GM21529 (cell line): ENCODE measurements at regions not wholly inside any gene's neighbourhood (a gene's known extent, or its start where the extent isn't known, plus 50 kb on each side); places are given as distances from the start of the nearest gene placed in this dataset.

Experiments
- ATAC-seq: cut with Tn5 transposase; IDR thresholded peaks from one replicate; pipeline ENCODE4 v1.9.1; 2021; ENCODE audit not compliant: unreplicated experiment

DNA sequence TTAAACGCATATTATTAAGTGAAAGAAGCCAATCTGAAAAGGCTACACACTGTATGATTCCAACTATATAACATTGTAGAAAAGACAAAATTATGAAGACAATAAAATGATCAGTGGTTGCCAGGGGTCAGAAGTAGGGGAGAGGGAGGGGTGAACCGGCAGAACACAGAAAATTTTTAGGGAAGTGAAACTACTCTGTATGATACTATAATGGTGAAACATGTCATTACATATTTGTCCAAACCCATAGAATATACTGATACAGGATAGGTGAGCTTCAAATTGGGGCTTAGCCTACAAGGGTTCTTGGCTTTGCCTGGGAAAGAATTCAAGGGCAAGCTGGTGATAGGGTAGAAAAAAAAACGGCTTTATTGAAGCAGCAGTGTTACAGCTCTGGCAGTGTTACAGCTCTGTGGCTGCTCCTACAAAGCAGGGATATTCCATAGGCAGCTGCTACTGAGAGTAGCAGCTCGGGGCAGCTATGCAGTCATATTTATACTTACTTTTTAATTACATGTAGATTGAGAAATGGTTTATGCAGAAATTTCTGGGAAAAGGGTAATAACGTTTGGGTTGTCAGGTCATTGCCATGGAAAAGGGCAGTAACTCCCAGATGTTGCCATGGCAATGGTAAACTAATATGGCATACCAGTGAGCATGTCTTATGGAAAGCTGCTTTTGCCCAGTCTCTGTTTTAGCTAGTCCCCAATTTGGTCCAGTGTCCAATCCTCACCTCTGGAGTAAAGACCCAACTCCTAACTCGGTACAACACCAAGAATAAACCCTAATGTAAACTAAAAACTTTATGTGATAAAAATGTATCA lies 125.1 kb upstream of the SLC25A36 start:
- ATAC-seq, result peak; percentile 99

DNA sequence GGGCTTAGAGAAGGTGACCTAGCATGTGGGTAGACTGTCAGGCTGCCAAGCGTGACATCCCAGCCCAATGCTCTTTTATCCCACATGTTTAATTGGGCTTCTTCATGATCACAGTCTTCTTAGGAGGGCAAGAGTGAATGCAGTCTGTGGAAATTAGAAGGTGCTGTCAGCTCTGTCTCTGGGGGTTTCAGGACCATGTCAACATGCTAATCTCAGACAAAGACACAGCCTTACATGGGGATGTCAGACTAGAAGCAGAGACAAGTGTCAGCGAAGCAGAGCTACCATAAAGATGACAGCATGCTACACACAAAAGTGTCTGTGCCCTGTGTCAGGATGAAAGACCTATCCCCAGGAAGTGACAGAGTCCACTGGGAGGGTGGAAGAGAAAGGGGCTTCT lies 120.1 kb upstream of the SLC25A36 start:
- ATAC-seq, result no peak

- no peak for ATAC-seq
Observed at GRCh38 chr3:140822401-140823047, 119.1 kb upstream of the SLC25A36 start.

- ATAC-seq, result no peak
Observed at GRCh38 chr3:140823106-140823505, 118.5 kb upstream of the SLC25A36 start.

- ATAC-seq, result no peak
Observed at GRCh38 chr3:140827894-140828293, 113.7 kb upstream of the SLC25A36 start.

DNA sequence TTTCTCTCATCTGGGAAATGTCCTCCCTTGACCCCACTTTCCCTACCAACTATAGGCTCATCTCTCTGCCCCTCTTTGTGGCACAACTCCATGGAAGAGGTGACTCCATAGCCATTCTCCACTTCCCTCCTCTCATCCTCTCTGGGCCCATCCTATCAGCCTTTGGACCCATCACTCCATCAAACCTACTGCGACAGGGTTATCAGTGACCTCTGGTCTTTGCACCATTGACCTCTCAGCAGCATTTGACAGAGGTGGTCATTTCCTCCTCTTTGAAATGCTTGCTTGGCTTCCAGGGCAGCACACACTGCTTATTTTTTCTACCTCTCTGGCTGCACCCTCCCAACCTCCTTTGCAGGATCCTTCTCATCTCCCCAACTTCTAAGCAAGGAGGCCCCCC lies 113.1 kb upstream of the SLC25A36 start:
- no peak for ATAC-seq

GRCh38 chr3:140829796-140830195 lies 111.8 kb upstream of the SLC25A36 start:
- no peak for ATAC-seq

GRCh38 chr3:140830391-140830790 lies 111.2 kb upstream of the SLC25A36 start:
- no peak for ATAC-seq

- ATAC-seq, result no peak
Observed at GRCh38 chr3:140832883-140833282, 108.8 kb upstream of the SLC25A36 start.

DNA sequence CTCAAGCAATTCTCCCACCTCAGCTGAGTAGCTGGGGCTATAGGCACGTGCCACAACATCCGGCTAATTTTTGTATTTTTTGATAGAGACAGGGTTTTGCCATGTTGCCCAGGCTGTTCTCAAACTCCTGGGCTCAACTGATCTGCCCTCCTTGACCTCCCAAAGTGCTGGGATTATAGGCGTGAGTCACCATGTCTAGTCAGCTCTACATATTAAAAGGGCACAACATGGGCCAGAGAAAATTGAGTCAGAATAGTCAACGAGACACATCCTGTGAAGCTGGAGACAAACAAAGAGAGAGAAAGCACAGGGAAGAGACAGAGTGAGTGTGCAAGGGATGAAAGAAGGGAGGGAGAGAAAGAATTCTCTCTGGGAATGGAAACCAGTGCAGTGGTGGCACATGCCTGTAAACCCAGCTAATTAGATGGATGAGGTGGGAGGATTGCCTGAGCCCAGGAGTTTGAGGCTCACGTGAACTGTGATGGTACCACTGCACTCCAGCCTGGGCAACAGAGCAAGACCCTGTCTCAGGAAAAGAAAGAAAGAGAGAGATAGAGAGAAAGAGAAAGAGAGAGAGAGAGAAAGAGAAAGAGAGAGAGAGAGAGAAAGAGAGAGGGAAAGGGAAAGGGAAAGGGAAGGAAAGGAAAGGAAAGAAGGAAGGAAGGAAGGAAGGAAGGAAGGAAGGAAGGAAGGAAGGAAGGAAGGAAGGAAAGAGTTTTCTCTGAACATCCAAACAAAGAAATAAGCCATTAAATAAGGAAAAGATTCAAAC lies 107.2 kb upstream of the SLC25A36 start:
- no peak for ATAC-seq

DNA sequence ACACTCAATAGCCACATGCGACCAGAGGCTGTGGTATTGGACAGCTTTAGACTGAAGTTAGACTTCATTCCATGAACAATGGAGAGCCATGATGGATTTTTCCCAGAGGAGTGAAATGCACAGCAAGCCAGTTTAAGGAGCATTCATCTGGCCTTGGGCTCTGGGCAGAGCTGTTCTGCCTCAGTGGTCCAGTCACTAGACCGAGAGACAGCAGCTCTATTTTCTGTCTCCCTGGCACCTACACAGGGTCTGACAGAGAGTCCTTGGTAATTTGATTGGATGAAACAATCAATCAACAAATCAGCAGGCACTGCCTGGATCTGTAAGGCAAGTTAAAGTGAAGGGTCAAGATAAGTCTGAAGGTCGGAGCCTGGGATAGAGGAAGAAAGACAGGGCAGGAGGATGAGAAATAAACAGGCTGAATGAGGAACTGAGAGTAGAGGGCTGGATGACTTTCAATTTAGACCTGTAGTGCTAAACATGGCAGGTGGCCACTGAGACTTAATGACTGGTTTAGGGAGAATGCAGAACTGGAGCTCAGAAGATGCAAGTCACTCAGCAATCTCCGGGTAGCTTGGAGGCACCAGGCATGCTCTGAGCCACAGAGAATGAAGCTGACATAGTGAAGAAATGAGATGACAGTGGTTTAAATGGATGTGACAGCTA lies 98.5 kb upstream of the SLC25A36 start:
- peak; percentile 96 for ATAC-seq

DNA sequence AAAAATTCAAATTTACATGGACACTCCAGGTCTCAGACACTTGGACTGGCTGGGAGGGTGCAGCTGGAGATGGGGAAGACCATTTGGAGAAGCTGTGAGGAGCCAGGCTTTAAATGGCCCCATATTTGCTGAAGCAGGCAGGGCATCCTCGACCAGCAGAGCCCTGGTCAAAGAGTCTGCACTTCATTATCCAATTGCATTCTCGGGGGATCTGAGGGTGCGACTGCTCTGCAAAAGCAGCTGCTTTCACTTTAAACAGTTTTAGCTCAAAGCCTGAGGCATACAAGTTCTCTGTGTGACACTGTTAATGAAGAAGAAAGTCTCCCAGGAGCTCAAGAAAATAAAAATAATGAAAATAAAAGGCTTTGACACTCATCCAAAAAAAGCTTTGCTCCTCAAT lies 98.0 kb upstream of the SLC25A36 start:
- no peak for ATAC-seq

DNA sequence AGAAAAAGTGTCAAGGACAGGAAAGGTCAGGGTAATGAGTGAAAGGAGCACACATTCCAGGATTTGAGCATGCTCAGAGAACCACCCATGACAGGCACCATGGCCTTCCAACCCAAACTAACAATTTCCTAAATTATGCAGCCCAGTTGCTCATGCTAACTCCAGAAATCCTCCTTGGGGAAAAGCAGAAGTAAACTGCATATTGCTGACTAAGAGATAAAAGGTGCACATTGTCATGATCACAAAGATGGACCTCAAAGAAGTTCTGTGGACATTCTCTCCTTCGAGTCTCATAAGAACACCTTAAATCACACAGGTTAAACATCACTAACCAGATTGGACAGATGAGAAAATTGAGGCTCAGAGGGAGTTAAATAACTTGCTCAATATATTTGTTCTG lies 97.6 kb upstream of the SLC25A36 start:
- no peak for ATAC-seq

DNA sequence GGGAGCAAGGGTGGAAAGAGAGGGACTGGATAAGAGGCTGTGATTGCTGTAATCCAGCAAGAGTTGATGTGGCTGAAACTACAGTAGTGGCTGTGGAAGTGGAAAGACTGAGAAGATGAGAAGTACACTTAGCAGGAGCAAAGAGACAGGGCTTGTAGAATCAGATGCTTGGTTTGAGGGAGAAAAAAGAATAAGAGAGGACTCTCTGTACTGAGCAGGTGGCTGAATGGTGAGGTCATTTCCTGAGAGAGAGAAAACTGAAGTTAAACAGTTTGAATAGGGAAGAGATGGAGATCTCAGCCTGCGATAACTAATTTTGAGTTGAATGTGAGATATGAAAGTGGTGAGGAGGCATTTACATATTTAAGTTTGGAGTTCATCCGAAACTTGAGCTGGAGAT lies 95.8 kb upstream of the SLC25A36 start:
- ATAC-seq, result peak; percentile 44

DNA sequence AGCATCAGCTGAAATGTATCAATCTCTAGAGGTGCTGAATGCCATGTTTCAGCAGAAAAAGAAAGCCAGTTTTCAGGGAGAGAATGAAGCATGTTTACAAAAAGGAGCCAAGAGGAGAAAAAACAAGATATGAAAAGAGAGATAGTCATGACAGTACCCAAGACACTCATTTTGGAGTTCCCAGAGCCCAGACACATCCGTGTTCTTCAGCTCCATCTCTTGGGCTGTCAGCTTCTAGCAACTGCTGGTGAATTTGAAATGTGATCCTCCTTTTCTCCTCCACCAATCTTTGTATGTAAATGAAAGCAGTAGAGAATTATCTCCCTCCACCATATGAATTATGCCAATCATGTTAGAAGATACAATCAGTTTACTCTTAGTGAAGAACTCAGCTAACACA lies 93.0 kb upstream of the SLC25A36 start:
- no peak for ATAC-seq

DNA sequence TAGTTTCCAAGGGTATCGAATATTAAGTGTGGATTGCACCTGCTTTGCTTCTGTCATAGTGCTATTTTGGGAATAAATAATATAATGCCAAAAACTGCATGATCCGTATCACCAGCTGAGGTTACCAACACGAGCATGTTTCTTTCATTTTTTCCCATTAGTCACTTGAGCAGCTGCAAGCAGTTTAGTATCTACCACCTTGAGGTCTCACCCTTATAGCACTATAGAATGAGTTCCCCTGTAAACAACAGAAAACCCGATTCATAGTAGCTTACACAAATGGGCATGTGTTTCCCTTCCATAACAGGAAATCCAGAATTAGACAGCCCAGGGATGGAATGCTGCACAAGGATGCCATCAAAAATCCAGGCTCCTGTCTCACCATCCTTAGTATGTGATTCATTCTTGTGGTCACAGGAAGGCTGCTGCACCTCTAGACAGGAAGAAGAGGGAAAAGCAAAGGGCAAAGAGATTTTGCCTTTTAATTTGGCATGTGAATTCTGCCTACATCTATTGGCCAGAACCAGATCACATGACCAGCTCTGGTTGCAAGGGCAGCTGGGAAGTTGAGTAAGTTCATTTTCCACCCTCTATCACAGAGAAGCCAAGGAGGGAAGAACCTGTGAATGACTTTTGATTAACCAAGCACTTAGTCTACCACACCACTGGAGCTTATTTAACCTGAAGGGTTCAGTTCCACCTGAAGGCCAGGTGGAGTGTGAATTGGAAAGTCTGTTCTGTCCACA lies 91.3 kb upstream of the SLC25A36 start:
- ATAC-seq, result no peak

GRCh38 chr3:140854961-140855360 lies 86.7 kb upstream of the SLC25A36 start:
- ATAC-seq, result no peak

- no peak for ATAC-seq
Observed at GRCh38 chr3:140856905-140857304, 84.7 kb upstream of the SLC25A36 start.

DNA sequence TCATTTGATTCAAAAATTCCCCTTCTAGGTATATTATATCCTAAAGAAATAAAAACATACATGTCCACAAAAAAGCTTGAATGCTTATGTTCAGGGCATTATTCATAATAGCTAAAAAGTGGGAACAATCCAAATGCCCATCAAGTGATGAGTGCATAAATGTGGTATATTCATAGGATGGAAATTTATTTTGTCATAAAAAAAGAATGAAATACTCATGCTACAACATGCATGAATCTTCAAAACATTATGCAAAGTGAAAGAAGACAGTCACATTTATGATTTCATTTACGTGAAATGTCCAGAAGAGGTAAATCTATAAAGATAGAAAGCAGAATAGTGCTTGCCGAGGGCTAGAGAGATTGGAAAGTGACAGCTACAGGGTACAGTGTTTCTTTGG lies 83.6 kb upstream of the SLC25A36 start:
- no peak for ATAC-seq

DNA sequence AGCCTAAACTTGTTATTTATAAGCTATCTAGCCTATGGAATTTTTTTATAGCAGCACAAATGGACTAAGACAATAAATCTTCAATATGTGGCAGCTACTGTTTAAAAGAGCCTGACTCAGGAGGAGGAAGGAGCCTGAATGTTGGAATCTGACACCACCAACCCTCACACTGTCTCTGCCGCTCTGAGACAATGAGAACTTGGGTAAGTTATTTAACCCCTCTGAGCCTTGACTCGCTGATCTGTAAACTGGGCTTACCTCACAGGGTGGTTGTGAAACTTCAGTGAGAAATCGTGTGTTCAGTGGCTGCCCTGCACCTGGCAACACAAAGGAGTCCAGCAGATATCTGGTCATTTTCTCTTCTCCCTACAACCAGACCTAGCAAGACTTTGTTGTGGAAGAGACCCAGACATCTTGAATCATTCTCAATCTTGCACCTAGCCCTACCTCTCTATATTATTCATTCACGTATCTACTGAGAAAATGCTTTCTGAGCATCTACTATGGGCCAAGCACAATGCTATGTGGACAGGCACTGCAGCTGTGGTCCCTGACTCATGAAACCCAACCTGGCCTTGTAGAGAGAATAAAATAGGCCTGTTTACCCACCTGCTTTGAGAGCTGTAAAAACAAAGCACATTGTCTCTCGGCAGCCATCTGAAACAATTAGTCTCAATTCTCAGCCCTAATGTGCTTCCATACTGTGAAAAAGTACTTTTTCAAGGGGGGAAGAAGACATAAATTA lies 81.9 kb upstream of the SLC25A36 start:
- ATAC-seq, result no peak
